HUES48 (cell line): ENCODE measurements at regions not wholly inside any gene's neighbourhood (a gene's known extent, or its start where the extent isn't known, plus 50 kb on each side); places are given as distances from the start of the nearest gene placed in this dataset.
A peak's percentile ranks its signal among the peaks of the same experiment; 100 is the strongest.

ENCODE experiments used
- H3K27ac ChIP-seq: one replicate; pipeline ENCODE4 v1.7.0; 2013; ENCODE audit warnings: low read depth, low read length, inconsistent platforms
- H3K27me3 ChIP-seq: 2 replicates; pipeline ENCODE4 v1.6.1; 2013; ENCODE audit warnings: mild to moderate bottlenecking, low read length; ENCODE audit not compliant: control insufficient read depth, insufficient read depth
- H3K36me3 ChIP-seq: 2 replicates; pipeline ENCODE4 v1.6.1; 2013; ENCODE audit warnings: low read length; ENCODE audit not compliant: control insufficient read depth, insufficient read depth
- H3K4me1 ChIP-seq: 2 replicates; pipeline ENCODE4 v1.6.1; 2013; ENCODE audit warnings: mild to moderate bottlenecking, low read length; ENCODE audit not compliant: control insufficient read depth, insufficient read depth
- H3K4me3 ChIP-seq: 2 replicates; pipeline ENCODE4 v1.5.1; 2013; ENCODE audit warnings: mild to moderate bottlenecking, low read depth, low read length
- H3K9ac ChIP-seq: 2 replicates; pipeline ENCODE4 v1.6.1; 2013; ENCODE audit warnings: mild to moderate bottlenecking, low read depth, low read length, moderate library complexity
- H3K9me3 ChIP-seq: 2 replicates; pipeline ENCODE4 v1.6.1; 2013; ENCODE audit warnings: low read length; ENCODE audit not compliant: control insufficient read depth, insufficient read depth

- no peaks in the 10 kb centered on the region for H3K36me3 ChIP-seq
- H3K9me3 ChIP-seq: no peaks in the 10 kb centered on the region
- peaks cover 45% of the 10 kb centered on the region for H3K27me3 ChIP-seq
Measured at GRCh38 chr20:63103402-63104311, 96.9 kb upstream of the BHLHE23 start.

GRCh38 chr20:63102721-63103375, 96.1 kb upstream of the BHLHE23 start:
- Histone ChIP-seq H3K36me3 (no peaks in the 10 kb centered on the region), H3K9me3 (no peaks in the 10 kb centered on the region), H3K4me3 (peak overlapping the region; percentile 62), H3K4me1 (0 out of 2 replicates have a peak, but pooled peaks cover 3% of the 10 kb centered on the region), H3K27ac (no peak overlapping the region), H3K9ac (no peak overlapping the region), H3K27me3 (peaks cover 49% of the 10 kb centered on the region)

More at GRCh38 chr20:63103402-63104311, 96.9 kb upstream of the BHLHE23 start:
- Histone ChIP-seq H3K27ac (no peak overlapping the region), H3K4me1 (0 out of 2 replicates have a peak, but pooled peaks cover 3% of the 10 kb centered on the region), H3K4me3 (no peak overlapping the region), H3K9ac (no peak overlapping the region)

- no peaks in the 10 kb centered on the region for H3K9me3 ChIP-seq
- H3K4me3 ChIP-seq: peak overlapping the region; percentile 62
- H3K9ac ChIP-seq: no peak overlapping the region
- H3K27ac ChIP-seq: no peak overlapping the region
- no peaks in the 10 kb centered on the region for H3K36me3 ChIP-seq
- H3K4me1 ChIP-seq: 0 out of 2 replicates have a peak, but pooled peaks cover 3% of the 10 kb centered on the region
- H3K27me3 ChIP-seq: peaks cover 49% of the 10 kb centered on the region
Measured at GRCh38 chr20:63101781-63102720, 95.3 kb upstream of the BHLHE23 start.

- no peak overlapping the region for H3K27ac ChIP-seq
- H3K4me3 ChIP-seq: no peak overlapping the region
- H3K4me1 ChIP-seq: 0 out of 2 replicates have a peak, but pooled peaks cover 3% of the 10 kb centered on the region
- H3K9ac ChIP-seq: no peak overlapping the region
- peaks cover 49% of the 10 kb centered on the region for H3K27me3 ChIP-seq
- no peaks in the 10 kb centered on the region for H3K36me3 ChIP-seq
- no peaks in the 10 kb centered on the region for H3K9me3 ChIP-seq
Measured at GRCh38 chr20:63100926-63101699, 94.3 kb upstream of the BHLHE23 start.

- Histone ChIP-seq H3K4me1 (0 out of 2 replicates have a peak, but pooled peaks cover 3% of the 10 kb centered on the region), H3K36me3 (no peaks in the 10 kb centered on the region), H3K27me3 (peaks cover 49% of the 10 kb centered on the region), H3K9ac (no peak overlapping the region), H3K9me3 (no peaks in the 10 kb centered on the region), H3K4me3 (no peak overlapping the region), H3K27ac (no peak overlapping the region)
Measured at GRCh38 chr20:63100174-63100925, 93.6 kb upstream of the BHLHE23 start.

GRCh38 chr20:63099456-63100173, 92.9 kb upstream of the BHLHE23 start:
- H3K36me3 ChIP-seq: no peaks in the 10 kb centered on the region
- H3K27ac ChIP-seq: no peak overlapping the region
- no peak overlapping the region for H3K9ac ChIP-seq
- H3K27me3 ChIP-seq: peaks cover 49% of the 10 kb centered on the region
- H3K4me1 ChIP-seq: 0 out of 2 replicates have a peak, but pooled peaks cover 3% of the 10 kb centered on the region
- no peak overlapping the region for H3K4me3 ChIP-seq
- H3K9me3 ChIP-seq: no peaks in the 10 kb centered on the region

GRCh38 chr20:63098195-63098810, 91.5 kb upstream of the BHLHE23 start:
- Histone ChIP-seq H3K4me1 (0 out of 2 replicates have a peak, but pooled peaks cover 3% of the 10 kb centered on the region), H3K9me3 (no peaks in the 10 kb centered on the region), H3K36me3 (no peaks in the 10 kb centered on the region), H3K9ac (no peak overlapping the region), H3K27ac (no peak overlapping the region), H3K4me3 (no peak overlapping the region), H3K27me3 (peaks cover 45% of the 10 kb centered on the region)

- H3K36me3 ChIP-seq: no peaks in the 10 kb centered on the region
- peaks cover 38% of the 10 kb centered on the region for H3K27me3 ChIP-seq
- no peak overlapping the region for H3K9ac ChIP-seq
- no peak overlapping the region for H3K27ac ChIP-seq
- 0 out of 2 replicates have a peak, but pooled peaks cover 3% of the 10 kb centered on the region for H3K4me1 ChIP-seq
- no peaks in the 10 kb centered on the region for H3K9me3 ChIP-seq
- H3K4me3 ChIP-seq: no peak overlapping the region
Measured at GRCh38 chr20:63097336-63097831, 90.6 kb upstream of the BHLHE23 start.
